SU-DHL-6 (cell line): ENCODE measurements at regions not wholly inside any gene's neighbourhood (a gene's known extent, or its start where the extent isn't known, plus 50 kb on each side); places are given as distances from the start of the nearest gene placed in this dataset.

ENCODE experiments used
- EZH2phosphoT487 ChIP-seq: fragments of 200-600 bp; sonication (generic), shearing (Covaris generic); conservative IDR thresholded peaks from 2 replicates; pipeline ENCODE4 v1.6.1; 2018; ENCODE audit warnings: mild to moderate bottlenecking, antibody characterized with exemption, low read length, moderate library complexity, mixed read lengths
- TF ChIP-seq, protein P1 (sequence below): fragments of 200-600 bp; sonication (generic); IDR thresholded peaks from one replicate; pipeline ENCODE4 v1.5.1; 2017; ENCODE audit warnings: antibody characterized with exemption, mild to moderate bottlenecking, low read length, moderate library complexity; ENCODE audit not compliant: insufficient read depth, poor library complexity, severe bottlenecking

DNA sequence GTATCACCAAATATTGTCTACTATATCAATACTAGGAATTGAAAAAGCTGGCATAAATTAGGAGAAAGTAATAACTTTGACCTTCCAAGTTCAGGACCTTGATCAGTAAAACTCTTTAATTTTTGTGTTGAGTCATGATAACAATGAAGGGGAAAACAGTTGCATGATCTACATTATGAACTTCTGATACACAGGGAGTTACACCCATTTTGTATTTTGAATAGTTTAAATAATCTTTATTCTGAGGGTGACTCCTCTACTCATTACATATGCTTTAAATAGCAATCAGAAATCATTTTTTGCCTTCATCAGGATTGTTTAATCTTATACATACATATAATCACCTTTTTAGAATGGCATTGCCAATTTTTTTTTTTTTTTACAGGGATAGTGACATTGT is 492.5 kb downstream of the NAV3 start:
- TF ChIP-seq, protein P1, sequence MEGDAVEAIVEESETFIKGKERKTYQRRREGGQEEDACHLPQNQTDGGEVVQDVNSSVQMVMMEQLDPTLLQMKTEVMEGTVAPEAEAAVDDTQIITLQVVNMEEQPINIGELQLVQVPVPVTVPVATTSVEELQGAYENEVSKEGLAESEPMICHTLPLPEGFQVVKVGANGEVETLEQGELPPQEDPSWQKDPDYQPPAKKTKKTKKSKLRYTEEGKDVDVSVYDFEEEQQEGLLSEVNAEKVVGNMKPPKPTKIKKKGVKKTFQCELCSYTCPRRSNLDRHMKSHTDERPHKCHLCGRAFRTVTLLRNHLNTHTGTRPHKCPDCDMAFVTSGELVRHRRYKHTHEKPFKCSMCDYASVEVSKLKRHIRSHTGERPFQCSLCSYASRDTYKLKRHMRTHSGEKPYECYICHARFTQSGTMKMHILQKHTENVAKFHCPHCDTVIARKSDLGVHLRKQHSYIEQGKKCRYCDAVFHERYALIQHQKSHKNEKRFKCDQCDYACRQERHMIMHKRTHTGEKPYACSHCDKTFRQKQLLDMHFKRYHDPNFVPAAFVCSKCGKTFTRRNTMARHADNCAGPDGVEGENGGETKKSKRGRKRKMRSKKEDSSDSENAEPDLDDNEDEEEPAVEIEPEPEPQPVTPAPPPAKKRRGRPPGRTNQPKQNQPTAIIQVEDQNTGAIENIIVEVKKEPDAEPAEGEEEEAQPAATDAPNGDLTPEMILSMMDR = no peak
- no peak for TF ChIP-seq EZH2phosphoT487
